ENCODE measurements at regions not wholly inside any gene's neighbourhood (a gene's known extent, or its start where the extent isn't known, plus 50 kb on each side); places are given as distances from the start of the nearest gene placed in this dataset.
"Not testable (repeated sequence)": the region's sequence is repeated elsewhere in the genome, so short reads cannot be mapped to it uniquely, and the experiment has no call there.

- not testable (repeated sequence) for H3K79me2 ChIP-seq (ENCODE audit: insufficient read depth); H3K9ac ChIP-seq; H4K20me1 ChIP-seq (ENCODE audit: insufficient read depth); H3K4me2 ChIP-seq; H3K4me3 ChIP-seq (ENCODE audit: low read depth in 2 of 2, low read length in 1 of 2); H3K36me3 ChIP-seq (replicated peaks in 1 of 2; ENCODE audit: control insufficient read depth in 1 of 2, insufficient read depth in 2 of 2, low read length in 1 of 2); H3K4me1 ChIP-seq (ENCODE audit: control insufficient read depth in 1 of 2, insufficient read depth in 2 of 2, low read depth in 1 of 2, low read length in 1 of 2); H2AFZ ChIP-seq (ENCODE audit: low read depth); DNase-seq; H3K9me2 ChIP-seq; H3F3A ChIP-seq (replicated peaks; ENCODE audit: insufficient read depth); H3K9me3 ChIP-seq; H3K27me3 ChIP-seq (ENCODE audit: insufficient read depth); H3K27ac ChIP-seq (ENCODE audit: low read depth in 2 of 2, low read length in 1 of 2)
- CTCF ChIA-PET = interaction anchor here (0.7 to 12.4 kb wide), 49 partner anchors 12 to 682 kb away, joined by 3 to 336 read pairs (median 6); partner anchors contain the start of gene KCTD15
- WGBS (ENCODE audit: low lambda C conversion rate) = 67% methylated on average over 5 of the region's 5 CpGs
- POLR2A ChIA-PET = interaction anchor here (1.5 kb wide), 1 partner anchor 317 kb away, joined by 7 read pairs; no protein-coding TSS in a partner anchor
Measured at GRCh38 chr19:34095411-34095810, 76.9 kb upstream of the LSM14A start.

DNA sequence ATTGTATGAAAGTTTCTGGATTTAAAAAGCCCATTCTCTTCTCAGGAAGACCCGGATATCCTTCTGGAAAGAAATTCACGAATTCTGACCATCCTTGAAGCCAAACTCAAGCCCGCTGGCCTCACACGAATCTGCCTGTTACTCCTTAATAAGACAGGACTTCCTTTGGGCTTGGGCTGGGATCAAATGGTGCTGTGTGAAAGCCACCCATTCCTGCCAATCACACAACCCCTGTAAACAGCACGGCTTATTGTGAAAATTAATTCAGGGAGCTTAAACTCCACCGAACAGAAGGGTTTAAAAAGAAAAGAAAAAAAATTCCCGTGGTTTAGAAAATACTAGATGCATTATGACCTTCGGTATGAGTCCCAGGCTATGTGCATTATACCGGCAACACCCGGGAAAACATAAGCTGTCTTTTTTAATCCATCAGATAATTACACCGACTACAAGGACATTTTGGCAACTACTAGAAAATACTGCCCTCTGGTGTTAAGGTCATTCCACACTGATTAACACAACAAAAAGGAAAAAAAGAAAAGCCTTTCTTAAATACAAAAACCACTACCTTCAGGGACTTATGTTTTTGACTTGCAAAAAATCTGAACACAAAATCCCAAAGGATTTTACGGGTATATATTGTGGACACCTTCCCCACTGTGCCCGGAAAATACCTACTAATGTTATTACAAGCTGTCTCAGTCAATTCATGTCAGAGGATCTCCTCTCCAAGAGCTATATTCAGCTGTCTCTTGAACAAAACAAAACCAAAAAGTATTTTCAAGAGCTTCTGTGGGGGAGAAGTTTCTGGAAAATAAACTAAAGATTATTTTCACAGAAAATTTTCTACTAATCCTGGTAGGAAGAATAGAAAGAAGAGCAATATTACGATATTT, 76.0 kb upstream of the LSM14A start:
- H3K9me3 ChIP-seq = no peaks in the 10 kb centered on the region
- H3F3A ChIP-seq (replicated peaks; ENCODE audit: insufficient read depth) = no peaks in the 10 kb centered on the region
- H3K27ac ChIP-seq (ENCODE audit: low read depth in 2 of 2, low read length in 1 of 2) = no peak overlapping the region
- TF ChIP-seq, protein P1, sequence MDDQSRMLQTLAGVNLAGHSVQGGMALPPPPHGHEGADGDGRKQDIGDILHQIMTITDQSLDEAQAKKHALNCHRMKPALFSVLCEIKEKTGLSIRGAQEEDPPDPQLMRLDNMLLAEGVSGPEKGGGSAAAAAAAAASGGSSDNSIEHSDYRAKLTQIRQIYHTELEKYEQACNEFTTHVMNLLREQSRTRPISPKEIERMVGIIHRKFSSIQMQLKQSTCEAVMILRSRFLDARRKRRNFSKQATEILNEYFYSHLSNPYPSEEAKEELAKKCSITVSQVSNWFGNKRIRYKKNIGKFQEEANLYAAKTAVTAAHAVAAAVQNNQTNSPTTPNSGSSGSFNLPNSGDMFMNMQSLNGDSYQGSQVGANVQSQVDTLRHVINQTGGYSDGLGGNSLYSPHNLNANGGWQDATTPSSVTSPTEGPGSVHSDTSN (IDR thresholded peaks at IDR 0.05) = peak; percentile 55; the same call in 1 of the 2 replicates
- TF ChIP-seq RAD21 (IDR thresholded peaks at IDR 0.05; ENCODE audit: low read length) (peak; percentile 91), NFIC (IDR thresholded peaks at IDR 0.05; ENCODE audit: borderline replicate concordance) (no peak), CHD2 (IDR thresholded peaks at IDR 0.05; ENCODE audit: low read length, partially characterized antibody) (no peak), RFX5 (IDR thresholded peaks at IDR 0.05; ENCODE audit: low read length) (0 out of 2 replicates have a peak, but pooled peaks have one; percentile 10), SMC3 (IDR thresholded peaks at IDR 0.05; ENCODE audit: low read depth, low read length) (peak; percentile 85), MXI1 (IDR thresholded peaks at IDR 0.05; ENCODE audit: low read depth, low read length) (no peak), CTCF (IDR thresholded peaks at IDR 0.05) (peak; percentile 74), EZH2phosphoT487 (IDR thresholded peaks at IDR 0.05; ENCODE audit: borderline replicate concordance, low read depth) (no peak), GATA2 (CRISPR knock-in tag; IDR thresholded peaks at IDR 0.05) (0 out of 2 replicates have a peak, but pooled peaks have one; percentile 20)
- no peak overlapping the region for H2AFZ ChIP-seq (ENCODE audit: low read depth)
- no peaks in the 10 kb centered on the region for H3K9me2 ChIP-seq
- H3K27me3 ChIP-seq (ENCODE audit: insufficient read depth) = no peaks in the 10 kb centered on the region
- no peak overlapping the region for H3K9ac ChIP-seq
- no peaks in the 10 kb centered on the region for H3K4me1 ChIP-seq (ENCODE audit: control insufficient read depth in 1 of 2, insufficient read depth in 2 of 2, low read depth in 1 of 2, low read length in 1 of 2)
- no peaks in the 10 kb centered on the region for H4K20me1 ChIP-seq (ENCODE audit: insufficient read depth)
- peak; percentile 72 for DNase-seq
- peak overlapping the region; percentile 37; the same call in 1 of the 2 replicates for H3K4me2 ChIP-seq
- CTCF ChIA-PET = interaction anchor here (0.6 to 12.4 kb wide), 111 partner anchors 8 to 1168 kb away, joined by 3 to 336 read pairs (median 4); partner anchors contain the start of genes KCTD15 and PEPD
- WGBS (ENCODE audit: low lambda C conversion rate) = 26% methylated on average over 14 of the region's 14 CpGs
- no peaks in the 10 kb centered on the region for H3K79me2 ChIP-seq (ENCODE audit: insufficient read depth)
- no peaks in the 10 kb centered on the region for H3K36me3 ChIP-seq (replicated peaks in 1 of 2; ENCODE audit: control insufficient read depth in 1 of 2, insufficient read depth in 2 of 2, low read length in 1 of 2)
- H3K4me3 ChIP-seq (ENCODE audit: low read depth in 2 of 2, low read length in 1 of 2) = peak overlapping the region; percentile 3 to 12; a peak in 2 of 4 replicates
- POLR2A ChIA-PET = interaction anchor here (1.5 to 1.6 kb wide), 2 partner anchors 301 to 318 kb away, joined by 7 to 9 read pairs; no protein-coding TSS in a partner anchor

Measured in SK-N-SH (cell line).